BJ (cell line): ENCODE measurements at regions not wholly inside any gene's neighbourhood (a gene's known extent, or its start where the extent isn't known, plus 50 kb on each side); places are given as distances from the start of the nearest gene placed in this dataset.
A peak's percentile ranks its signal among the peaks of the same experiment; 100 is the strongest.
"Not testable (repeated sequence)": the region's sequence is repeated elsewhere in the genome, so short reads cannot be mapped to it uniquely, and the experiment has no call there.

Experiments used
- CTCF ChIA-PET: fragments of 350-600 bp; formaldehyde crosslinking; extraction: SDS; loops from one replicate; lab custom pipeline; 2021; ENCODE audit warnings: antibody characterized with exemption, inconsistent platforms; lab: Yijun Ruan, JAX
- POLR2A ChIA-PET: fragments of 300-600 bp; sonication (Branson Sonifier 250); formaldehyde crosslinking; extraction: SDS; loops from one replicate; lab custom pipeline; 2021; ENCODE audit warnings: antibody characterized with exemption; lab: Charles Lee
- DNase-seq: peaks from one replicate; pipeline ENCODE4 v3.0.0-alpha.2; 2011; ENCODE audit warnings: low read depth
- H3K27me3 ChIP-seq: 2 replicates; pipeline ENCODE4 v1.6.0; 2011; ENCODE audit warnings: low read length; ENCODE audit not compliant: control insufficient read depth, insufficient read depth
- H3K36me3 ChIP-seq: 2 replicates; pipeline ENCODE4 v1.5.1; 2011; ENCODE audit warnings: low read length; ENCODE audit not compliant: control insufficient read depth, insufficient read depth
- H3K4me3 ChIP-seq: 2 replicates; pipeline ENCODE4 v1.5.1; 2011; ENCODE audit warnings: low read depth, mild to moderate bottlenecking, control low read depth, low read length
- CTCF ChIP-seq: IDR thresholded peaks from 2 replicates; pipeline ENCODE4 v1.5.1; 2011; ENCODE audit warnings: low read depth, mild to moderate bottlenecking, control low read depth, inconsistent platforms, low read length, moderate library complexity; ENCODE audit not compliant: insufficient read depth

- no peaks in the 10 kb centered on the region for H3K27me3 ChIP-seq
- no peak overlapping the region for H3K4me3 ChIP-seq
- no peak for DNase-seq
- ChIA-PET POLR2A (no interaction called here), CTCF (no interaction called here)
- TF ChIP-seq CTCF, result no peak
- no peaks in the 10 kb centered on the region for H3K36me3 ChIP-seq
Measured at GRCh38 chr2:166651991-166652390, 157.9 kb upstream of the SCN7A start.

GRCh38 chr2:166651080-166651675, 157.1 kb upstream of the SCN7A start:
- ChIA-PET CTCF (no interaction called here), POLR2A (no interaction called here)
- no peak for TF ChIP-seq CTCF
- H3K36me3 ChIP-seq, result no peaks in the 10 kb centered on the region
- peak; percentile 10 for DNase-seq
- no peaks in the 10 kb centered on the region for H3K27me3 ChIP-seq
- H3K4me3 ChIP-seq, result no peak overlapping the region

GRCh38 chr2:166647935-166648334, 153.9 kb upstream of the SCN7A start:
- CTCF ChIA-PET, result interaction anchor here (1.6 kb wide), 1 partner anchor 108 kb away, joined by 3 read pairs; no protein-coding TSS in a partner anchor

GRCh38 chr2:166643980-166644379, 149.9 kb upstream of the SCN7A start:
- TF ChIP-seq CTCF, result no peak
- Histone ChIP-seq H3K36me3 (no peaks in the 10 kb centered on the region), H3K4me3 (no peak overlapping the region), H3K27me3 (no peaks in the 10 kb centered on the region)
- ChIA-PET CTCF (no interaction called here), POLR2A (no interaction called here)
- no peak for DNase-seq

More at GRCh38 chr2:166647935-166648334, 153.9 kb upstream of the SCN7A start:
- Histone ChIP-seq H3K36me3 (no peaks in the 10 kb centered on the region), H3K27me3 (no peaks in the 10 kb centered on the region), H3K4me3 (no peak overlapping the region)
- no peak for DNase-seq
- POLR2A ChIA-PET, result no interaction called here
- TF ChIP-seq CTCF, result no peak

- H3K36me3 ChIP-seq, DNase-seq, H3K4me3 ChIP-seq, H3K27me3 ChIP-seq, POLR2A ChIA-PET, CTCF ChIA-PET: not testable (repeated sequence)
Measured at GRCh38 chr2:166641516-166641915, 147.5 kb upstream of the SCN7A start.

- POLR2A ChIA-PET, result no interaction called here
- CTCF ChIA-PET, result no interaction called here
- TF ChIP-seq CTCF, result no peak
- Histone ChIP-seq H3K36me3 (no peaks in the 10 kb centered on the region), H3K4me3 (no peak overlapping the region), H3K27me3 (no peaks in the 10 kb centered on the region)
- DNase-seq, result no peak
Measured at GRCh38 chr2:166637051-166637450, 143.0 kb upstream of the SCN7A start.
